Activated naive CD4-positive, alpha-beta T cell treated with Interleukin-2 at 50 U/mL for 16 hours (primary cell): ENCODE measurements at regions not wholly inside any gene's neighbourhood (a gene's known extent, or its start where the extent isn't known, plus 50 kb on each side); places are given as distances from the start of the nearest gene placed in this dataset.

Source experiments
- DNase-seq: peaks from one replicate; pipeline ENCODE4 v3.0.0-alpha.2; 2020

GRCh38 chr2:88281302-88282217, 111.4 kb downstream of the THNSL2 start:
- no peak for DNase-seq

DNA sequence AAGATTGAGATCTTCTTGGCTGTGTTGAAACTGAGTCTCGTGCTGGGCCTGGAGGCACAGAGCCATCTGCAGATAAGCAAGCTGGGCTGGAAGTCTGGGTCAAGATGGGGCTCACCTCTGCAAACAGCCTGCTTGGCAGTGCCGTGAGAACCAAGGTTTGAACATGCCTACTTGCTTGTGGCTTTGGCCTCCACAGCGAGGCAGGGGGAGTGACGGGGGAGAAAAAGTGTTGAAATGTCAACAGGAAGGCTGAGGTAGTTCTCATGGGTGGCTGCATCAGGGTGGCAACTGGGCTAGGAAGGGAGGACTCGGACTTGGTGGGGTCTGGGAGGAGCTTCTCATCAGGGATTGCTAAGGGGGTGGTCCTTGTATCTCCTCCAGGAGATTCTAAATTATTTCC, 99.7 kb downstream of the THNSL2 start:
- DNase-seq: no peak

GRCh38 chr2:88265352-88266303, 95.5 kb downstream of the THNSL2 start:
- DNase-seq: no peak

GRCh38 chr2:88263861-88264260, 93.7 kb downstream of the THNSL2 start:
- no peak for DNase-seq

DNA sequence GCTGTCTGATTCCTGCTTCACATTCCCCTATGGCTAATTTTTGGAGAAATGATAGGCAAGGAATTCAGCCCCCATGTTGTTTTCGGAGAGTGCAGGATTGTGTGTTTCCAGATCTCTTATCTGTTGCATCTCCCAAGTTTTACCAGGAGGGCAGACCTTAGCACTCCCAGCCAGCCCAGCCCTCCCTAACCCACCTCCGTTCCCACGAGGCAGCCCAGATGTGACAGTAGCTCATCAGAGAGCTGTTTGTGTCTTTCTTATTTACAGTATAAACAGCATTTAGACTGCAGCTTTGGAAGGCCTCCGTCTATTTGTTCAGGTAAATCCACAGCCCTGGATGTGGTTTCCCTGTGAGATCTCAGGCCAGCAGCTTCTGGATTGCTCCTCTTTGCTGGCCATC, 91.6 kb downstream of the THNSL2 start:
- no peak for DNase-seq

DNA sequence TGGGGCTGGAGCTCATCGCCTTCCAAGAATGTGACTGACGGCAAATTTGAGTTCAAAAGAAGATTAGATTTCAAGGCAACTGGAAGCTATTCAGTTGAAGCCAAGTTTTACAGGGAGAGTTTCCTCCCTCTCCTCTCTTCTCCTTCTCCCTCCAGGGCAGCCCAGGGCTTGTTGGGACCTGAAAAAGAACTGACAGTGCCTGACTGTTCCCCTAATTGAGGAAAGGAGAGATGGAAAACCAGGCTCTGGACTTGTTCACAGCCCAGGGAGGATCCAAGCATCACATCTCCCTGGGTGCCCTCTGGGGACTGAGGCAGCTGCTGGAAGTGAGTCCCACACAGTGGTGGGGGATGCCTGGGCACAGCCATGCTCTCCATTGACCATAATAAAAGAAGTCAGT, 88.1 kb downstream of the THNSL2 start:
- no peak for DNase-seq

GRCh38 chr2:88254437-88255091, 84.4 kb downstream of the THNSL2 start:
- no peak for DNase-seq

- DNase-seq: no peak
Measured at GRCh38 chr2:88253997-88254396, 83.9 kb downstream of the THNSL2 start.

DNA sequence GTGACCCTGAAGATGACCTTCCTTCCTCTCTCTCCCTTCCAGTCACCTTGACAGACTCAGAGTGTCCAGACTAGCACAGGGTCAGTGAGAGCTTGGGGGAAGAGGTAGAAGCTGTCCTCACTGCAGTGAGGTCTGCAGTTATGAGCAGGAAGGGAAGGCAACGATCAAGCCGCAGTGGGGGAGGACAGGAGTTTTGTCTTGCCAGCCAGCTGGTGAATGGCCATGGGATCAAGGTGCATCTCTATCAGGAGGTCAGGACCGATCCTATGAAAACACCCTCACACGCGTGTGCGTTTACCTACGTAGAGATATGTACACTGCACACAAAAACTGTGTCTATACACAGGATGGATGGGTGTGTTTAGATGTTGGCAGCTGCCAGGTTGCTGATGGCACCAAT, 83.2 kb downstream of the THNSL2 start:
- no peak for DNase-seq

- no peak for DNase-seq
Measured at GRCh38 chr2:88252646-88253045, 82.5 kb downstream of the THNSL2 start.

- DNase-seq: no peak
Measured at GRCh38 chr2:88252111-88252510, 82.0 kb downstream of the THNSL2 start.

DNA sequence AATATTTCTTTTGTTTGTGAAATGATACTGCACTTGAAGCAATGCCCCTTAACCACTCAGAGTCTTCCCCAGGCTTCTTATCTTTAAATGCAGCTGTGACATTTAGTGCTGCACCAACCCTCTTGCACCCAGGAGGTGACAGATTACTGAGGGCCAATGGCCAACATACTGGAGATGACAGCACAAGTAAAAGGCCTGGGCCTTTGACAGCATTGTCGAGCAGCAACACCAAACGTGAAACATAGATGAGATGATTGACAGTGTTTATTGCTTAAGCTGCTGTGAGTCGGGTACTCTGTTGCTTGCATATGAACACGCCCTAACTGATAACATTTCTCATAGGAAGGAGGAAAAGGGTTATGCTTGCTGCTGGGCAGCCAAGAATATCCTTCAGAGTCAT, 80.3 kb downstream of the THNSL2 start:
- no peak for DNase-seq

DNA sequence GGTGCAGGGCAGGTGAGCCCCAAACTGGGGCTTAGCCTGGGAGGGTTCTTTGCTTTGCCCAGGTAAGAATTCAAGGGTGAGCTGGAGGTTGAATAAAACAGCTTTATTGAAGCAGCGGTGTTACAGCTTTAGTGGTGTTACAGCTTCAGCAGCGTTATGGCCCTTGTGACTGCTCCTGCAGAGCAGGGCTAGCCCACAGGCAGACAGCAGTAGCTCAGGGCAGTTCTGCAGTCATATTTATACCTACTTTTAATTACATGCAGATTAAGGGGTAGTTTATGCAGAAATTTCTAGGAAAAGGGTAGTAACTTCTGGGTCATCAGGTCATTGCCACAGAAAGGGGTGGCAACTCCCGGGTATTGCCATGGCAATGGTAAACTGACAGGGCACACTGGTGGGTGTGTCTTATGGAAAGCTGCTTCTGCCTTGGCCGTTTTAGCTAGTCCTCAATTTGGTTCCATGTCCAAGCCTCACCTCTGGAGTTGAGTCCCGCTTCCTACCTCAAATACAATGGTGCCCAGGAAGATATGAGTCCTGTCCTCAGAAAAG, 78.2 kb downstream of the THNSL2 start:
- no peak for DNase-seq

GRCh38 chr2:88247531-88247930, 77.4 kb downstream of the THNSL2 start:
- peak; percentile 8 for DNase-seq

DNA sequence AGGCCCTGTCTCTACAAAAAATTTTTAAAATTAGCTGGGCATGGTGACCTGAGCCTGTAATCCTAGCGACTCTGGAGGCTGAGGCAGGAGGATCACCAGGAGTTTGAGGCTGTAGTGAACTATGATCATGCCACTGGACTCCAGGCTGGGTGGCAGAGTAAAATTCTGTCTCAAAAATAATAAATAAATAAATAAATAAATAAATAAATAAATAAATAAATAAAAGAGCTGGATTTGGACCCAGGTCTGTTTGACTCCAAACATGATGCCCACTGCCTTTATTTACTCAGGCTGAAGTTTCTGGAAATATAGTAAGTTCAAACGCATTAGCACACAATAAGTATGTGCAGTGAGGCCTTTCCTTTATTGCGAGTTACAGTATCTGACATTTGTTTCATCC, 75.0 kb downstream of the THNSL2 start:
- DNase-seq: no peak

- no peak for DNase-seq
Measured at GRCh38 chr2:88239781-88240180, 69.6 kb downstream of the THNSL2 start.

DNA sequence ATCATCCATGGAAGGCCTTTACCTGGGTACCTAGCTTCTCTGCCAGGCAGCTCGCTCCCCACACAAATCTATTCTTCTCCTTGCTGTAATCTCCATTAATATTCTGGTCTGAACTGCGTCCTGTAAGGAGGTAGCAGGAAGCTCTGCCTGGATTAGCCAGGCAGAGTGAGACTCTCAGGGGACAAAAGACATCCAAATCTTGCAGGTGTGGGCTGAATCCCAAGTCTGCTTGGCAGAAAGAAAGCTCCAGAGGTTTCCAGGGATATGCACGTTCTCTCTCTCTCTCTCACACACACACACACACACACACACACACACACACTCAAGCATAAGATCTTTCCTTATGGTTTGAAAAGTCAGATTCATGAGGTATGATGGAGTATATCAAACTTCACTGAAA, 66.5 kb downstream of the THNSL2 start:
- DNase-seq: no peak
